Left renal pelvis (tissue), 4 donors: ENCODE measurements at regions not wholly inside any gene's neighbourhood (a gene's known extent, or its start where the extent isn't known, plus 50 kb on each side); places are given as distances from the start of the nearest gene placed in this dataset.

Experiments
- DNase-seq, 4 donors: peaks; one replicate each; pipeline ENCODE4 v3.0.0-alpha.2; 2013; ENCODE audit warnings: low read depth in 4 of 4, low spot score in 3 of 4

DNA sequence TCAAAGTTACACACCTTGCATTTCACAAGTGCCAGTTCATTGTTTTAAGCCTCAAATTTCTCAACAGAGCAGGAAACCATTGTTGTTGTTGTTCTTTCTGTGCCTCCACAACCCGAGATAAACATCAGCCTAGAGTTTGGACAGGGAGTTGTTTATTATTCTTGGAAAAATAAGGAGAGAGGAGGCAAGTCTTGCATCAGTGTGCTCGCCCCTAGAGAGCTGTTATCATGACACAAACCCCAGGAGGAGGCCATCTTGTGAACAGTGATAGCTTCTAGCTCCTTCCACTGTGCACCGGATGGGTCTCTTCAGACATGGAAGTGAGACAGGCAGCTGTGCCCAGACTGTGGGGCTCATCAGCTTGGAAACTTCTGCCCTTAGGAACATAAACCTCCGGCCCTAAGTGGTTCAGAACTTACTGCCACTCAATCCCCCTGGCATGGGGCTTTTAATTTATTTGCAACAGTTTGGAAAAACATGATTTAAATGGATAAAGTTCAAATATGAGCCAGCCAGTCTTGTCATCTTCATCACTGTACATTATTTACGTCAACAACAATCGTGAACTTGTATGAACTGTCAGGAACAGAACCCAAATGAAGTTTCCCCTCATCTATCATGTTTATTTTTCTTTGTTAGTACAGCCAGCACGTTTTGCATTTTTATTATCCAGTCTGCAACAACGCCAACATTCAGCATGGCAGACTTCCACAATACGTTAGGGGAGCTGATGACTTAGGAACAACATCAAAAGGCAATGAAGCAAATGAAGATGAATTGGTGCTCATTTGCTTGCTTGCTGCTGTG lies 181.7 kb upstream of the S1PR3 start:
- DNase-seq: peak; percentile 60 to 79 (median 72)

DNA sequence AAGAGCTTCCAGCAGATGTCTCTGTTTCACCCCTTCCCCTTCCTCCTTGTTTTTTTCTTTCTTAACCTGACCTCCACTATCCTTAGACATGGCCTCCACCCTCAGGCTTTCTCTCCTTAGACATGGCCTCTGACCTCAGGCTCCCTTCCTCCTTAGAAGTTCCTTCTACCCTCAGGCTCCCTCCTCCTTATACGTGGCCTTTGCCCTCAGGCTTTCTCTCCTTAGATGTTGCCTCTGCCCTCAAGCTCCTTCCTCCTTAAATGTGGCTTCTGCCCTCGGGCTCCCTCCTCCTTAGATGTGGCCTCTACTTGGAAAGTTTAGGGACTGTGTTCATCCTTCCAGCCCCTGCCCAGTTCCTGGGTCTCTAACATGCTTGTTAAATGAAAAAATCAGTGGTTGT lies 180.4 kb upstream of the S1PR3 start:
- no peak for DNase-seq

DNA sequence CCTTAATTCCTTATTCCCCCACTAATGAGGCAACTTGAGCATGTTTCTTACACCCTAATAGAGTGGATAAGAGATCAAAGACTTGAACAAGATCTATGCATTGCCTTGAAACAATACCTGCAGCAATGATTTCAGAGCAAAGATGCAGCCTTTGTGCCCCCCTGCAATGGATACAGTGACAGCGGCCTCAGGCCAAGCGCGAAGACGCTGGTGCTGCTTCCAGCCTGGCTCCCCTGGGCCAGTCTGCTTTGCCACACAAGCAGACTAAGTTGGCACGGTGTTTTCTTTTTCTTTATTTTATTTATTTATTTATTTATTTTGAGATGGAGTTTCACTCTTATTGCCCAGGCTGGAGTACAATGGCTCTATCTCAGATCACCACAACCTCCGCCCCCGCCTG lies 179.8 kb upstream of the S1PR3 start:
- no peak for DNase-seq

DNA sequence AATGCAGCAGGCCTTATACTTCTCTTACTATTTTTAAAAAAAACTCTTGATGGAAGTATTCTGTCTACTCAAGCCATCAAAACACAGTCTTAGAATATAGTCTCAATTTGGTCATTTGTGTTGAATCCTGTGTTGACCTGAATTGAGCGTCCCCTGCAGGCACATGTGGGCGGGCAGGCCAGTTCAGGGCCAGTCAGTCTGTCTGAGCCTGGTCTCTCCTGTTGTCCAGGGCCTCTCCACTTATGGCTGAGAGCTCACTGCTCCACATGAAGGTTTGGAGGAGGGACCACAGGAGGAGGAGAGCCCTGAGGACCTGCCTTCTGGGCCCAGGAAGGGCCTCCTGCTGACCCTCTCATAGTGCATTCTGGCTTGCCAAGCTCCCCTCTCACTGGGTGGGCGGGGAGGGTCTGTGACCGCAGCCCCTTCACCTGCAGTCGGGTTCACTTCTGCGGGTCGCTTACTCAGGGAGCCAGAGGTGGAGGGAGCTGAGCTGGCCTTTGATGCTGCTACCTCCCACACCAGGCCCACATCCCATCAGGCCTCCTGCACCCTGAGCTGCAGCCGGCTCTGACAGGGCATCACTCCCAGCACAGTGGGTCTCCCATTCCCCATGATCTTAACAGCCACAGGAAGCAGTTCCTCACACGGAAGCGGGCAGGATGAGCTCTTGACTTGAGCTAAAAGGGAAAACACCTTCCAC lies 178.2 kb upstream of the S1PR3 start:
- DNase-seq: no peak

DNA sequence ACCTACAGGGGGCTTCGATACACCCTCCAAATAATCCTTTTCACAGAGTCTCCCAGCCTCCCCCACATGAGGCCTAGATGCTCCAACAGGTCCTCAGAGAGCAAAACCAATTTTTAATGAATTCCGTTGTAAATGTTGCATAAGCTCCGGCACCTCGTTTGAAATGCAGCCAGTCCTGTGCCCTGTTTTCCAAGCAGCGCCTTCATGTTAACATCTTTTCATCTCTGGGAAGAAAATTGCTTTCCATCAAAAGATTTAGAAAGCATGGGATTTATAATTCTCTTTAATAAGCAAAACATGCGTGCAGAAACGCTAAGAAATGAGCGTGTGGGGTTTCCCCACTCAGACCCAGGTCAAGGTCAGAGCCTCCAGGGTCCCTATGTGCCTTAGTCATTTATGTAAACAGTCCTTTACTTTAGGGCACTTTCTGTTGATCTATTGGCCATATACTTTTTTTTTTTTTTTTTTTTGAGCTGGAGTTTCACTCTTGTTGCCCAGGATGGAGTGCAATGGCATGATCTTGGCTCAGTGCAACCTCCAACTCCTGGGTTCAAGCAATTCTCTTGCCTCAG lies 177.5 kb upstream of the S1PR3 start:
- no peak for DNase-seq

DNA sequence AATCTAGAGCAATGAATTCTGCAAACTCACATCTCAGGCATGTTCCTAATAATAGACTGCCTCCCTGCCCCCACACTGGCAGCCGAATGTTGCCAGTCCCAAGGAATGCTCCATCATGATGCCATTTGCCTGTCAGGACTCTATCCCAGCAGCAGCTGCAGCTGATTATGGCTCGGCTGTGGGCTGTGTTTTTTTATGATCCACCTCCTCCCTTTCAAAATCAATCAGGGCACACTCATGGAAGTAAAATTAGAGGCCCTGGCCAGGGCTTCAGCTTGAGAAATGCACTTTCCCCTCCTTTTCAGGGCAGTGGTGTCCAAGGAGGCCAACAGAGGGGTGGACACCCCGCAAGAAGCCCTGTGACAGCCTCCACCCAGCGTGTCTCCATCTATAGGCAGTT lies 176.7 kb upstream of the S1PR3 start:
- DNase-seq: no peak

DNA sequence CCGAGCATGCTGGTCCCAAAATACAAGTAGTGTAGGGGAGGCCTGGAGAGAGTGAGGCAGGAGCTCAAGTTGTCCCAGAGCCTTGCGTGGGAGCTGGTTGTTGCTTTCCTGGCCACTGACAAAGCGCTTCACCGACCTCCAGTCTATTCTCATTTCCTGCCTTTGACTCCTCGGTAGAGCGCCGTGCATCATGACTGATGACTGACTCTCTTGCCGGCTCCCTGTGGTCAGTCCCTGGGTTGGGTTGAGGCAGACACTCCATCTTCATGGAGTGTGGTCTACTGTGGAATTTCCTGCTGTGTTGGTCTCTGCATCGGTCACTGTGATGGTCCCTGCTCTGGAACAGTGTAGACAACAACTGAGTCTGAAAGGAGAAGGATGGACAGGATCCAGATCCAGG lies 175.1 kb upstream of the S1PR3 start:
- no peak for DNase-seq

DNA sequence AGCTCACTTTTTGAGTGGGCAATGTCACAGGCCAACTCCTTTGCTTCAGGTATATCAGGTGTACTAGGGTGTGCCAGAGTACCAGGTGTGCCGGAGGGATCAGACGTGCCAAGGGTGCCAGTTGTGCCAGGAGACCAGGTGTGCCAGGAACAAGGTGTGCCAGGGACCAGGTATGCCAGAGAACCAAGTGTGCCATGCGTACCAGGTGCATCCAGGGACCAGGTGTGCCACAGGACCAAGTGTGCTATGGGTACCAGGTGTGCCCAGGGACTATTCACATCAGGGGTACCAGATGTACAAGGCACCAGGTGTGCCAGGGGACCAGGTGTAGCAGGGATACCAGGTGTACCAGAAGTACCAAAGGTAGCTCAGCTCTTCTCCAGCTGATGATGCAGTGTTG lies 174.7 kb upstream of the S1PR3 start:
- no peak for DNase-seq

DNA sequence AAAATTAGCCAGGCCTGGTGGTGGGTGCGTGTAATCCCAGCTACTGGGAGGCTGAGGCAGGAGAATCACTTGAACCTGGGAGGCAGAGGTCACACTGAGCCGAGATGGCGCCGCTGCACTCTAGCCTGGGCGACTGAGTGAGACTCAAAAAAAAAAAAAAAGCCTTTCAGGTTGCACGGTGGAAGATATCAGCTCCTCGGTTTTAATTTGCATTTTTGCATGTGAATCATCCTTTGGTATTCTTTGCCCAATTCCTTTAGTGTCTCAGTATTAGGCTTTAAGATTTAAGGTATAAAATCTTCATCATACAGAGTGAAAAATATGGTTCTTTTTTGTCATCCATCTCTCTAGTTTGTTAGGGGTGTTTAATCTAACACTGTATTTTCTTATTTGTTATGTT lies 173.6 kb upstream of the S1PR3 start:
- no peak for DNase-seq

DNA sequence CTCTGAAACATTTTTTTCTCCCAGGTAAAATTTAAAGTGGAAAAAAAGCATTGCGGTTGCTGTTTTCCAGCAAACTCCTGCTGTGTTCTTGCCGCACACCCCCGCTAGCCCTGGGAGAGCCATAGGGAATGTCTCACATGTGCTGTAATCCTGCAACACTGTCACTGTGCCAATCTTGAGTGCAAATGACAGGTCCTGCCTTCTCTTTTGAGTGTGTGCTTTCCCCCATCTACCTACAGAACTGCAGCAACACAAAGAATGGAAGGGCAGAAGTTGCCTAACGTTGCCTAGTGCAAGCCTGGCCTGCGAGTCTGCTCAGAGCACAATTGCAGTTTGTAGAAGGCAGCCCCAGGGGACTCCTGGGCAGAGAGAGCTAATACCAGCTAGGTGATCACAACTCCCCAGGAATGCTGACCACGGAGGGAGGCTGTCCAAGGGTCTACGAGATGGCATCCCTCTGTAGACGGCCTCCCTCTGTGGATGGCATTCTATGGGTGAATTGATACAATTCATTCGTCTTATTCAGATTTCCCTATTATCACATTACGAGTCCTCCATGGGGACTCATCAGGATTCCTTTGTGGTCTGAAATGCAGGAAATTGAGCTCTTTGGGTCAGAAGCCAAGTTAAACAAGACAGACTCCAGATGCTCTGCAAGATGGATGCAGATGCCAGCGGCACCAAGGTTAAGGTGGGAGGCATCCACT lies 172.6 kb upstream of the S1PR3 start:
- DNase-seq: no peak

DNA sequence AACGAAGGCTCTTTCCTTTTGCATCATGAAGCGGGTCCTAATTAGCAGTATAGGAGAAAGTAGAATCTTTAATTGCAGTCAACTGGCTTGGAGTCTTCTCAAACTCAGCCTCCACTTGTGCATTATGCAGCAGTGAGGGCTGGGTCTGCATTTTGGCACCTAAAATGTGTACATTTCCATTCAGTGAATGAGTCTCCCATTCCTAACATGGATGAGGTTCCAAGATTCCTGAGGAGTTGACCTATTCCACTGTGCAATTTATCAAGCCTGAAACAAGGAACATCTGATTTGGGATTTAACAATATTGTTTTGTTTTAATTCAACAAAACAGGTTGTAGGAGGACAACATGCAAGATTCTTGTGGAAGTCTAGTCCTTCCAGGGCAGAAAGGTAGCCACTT lies 171.8 kb upstream of the S1PR3 start:
- DNase-seq: no peak

DNA sequence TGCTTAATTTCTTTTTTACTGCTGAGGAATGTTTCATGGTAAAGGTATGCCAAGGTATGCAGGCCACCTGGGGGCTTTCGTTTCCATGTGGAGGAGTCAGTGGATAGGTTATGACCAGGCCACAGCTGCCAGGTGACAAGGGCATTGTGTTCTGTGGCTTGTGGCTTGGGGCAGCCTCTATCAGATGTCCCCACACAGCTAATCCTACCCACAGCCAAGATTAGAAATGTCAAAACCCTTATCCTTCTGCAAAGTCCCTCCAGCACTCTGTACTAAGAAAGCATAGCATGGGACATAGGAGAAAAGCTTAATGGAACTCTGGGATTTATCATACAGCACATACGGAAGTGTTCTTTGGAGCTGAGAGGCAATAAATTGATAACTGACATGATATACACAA lies 171.2 kb upstream of the S1PR3 start:
- DNase-seq: no peak

DNA sequence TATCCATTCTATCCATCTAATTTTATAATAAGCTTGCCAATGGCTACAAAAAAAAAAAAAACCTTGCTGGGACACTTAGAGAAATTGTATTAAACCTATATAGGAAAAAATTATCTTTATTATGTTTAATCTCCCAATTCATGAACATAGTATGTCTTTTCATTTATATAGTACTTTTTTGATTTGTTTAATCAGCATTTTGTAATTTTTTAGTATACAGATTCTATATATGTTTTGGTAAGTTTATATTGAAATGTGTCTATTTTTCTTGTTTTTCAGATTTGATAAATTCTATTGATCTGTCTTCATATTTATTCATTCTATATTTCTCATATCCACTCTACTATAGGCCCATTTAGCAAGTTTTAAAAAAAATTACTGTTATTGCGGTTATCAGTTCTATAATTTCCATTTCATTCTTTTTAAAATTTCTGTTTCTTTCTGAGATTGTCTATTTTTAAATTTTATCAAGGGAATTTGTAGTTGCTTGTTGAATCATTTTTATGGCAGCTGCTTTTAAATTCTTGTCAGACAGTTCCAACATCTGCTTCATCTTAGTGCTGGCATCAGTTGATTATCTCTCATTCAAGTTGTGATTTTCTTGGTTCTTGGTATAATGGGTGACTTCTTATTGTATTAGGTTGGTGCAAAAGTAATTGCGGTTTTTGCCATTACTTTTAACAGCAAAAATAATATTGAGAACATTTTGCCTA lies 170.1 kb upstream of the S1PR3 start:
- DNase-seq: no peak

DNA sequence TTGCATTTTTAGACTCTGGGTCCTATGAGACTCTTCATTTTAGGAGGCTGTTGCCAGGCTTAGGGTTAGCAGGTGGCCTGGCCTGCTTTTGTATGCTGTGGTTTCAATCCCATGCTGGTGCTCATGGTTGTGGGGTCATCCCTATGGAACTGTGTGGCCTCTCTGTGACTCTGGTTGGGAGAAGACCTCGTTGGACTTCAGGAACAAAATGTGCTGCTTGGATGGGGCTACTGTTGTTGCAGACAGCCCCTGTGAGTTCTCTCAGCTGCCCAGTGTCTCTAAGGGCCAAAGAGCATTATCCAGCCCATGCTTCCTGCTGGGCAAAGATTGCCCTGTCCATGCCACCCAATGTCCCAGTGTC lies 169.5 kb upstream of the S1PR3 start:
- DNase-seq: no peak

DNA sequence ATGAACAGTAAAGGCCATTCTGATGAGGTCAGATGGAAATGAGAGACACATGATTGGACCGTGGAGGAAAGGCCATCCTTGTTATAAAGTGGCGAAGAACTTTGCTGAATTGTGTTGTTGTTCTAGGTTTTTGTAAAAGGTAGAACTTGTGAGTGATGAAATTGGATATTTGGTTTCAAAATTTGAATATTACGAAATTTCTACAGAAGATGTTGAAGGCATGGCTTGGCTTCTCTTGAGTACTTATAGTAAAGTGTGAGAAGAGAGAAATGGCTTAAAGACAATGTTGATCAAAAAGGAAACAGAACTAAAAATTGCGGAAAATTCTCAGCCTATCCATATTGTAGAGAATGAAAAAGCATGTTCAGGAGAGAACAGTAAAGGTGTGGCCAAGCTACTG lies 166.6 kb upstream of the S1PR3 start:
- DNase-seq: no peak

DNA sequence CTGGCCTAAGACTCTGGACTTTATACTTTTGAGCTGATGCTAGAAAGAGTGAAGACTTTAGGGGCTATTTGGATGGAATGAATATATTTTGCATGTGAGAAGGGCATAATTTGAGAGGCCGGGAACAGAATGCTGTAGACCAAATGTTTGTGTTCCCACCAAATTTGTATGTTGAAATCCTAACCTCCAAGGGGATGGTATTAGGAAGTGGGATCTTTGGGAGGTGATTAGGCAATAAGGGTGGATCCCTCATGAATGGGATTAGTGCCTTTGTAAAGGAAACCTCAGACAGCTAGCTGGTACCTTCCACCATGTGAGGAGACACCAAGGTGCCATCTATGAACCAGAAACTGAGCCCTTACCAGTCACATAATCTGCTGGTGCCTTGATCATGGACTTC lies 165.1 kb upstream of the S1PR3 start:
- no peak for DNase-seq

DNA sequence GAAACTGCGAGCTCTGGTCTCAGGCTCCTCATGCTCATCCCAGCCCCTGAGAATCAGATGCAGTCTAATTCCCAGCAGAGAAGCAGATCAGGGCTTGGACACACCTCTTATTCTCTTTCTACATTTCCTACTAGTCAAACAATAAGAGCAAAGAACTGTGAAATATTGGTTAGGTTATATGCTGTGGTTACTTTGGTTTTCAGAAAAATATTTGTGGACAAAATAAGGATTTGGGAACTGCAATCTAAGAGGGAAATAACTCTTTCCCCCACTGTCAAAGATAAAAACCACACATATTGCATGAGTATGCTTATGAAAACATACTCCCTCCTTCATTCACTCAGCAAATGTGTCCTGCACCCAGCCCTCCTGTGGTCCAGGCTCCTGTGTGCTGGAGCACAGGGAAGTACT lies 164.5 kb upstream of the S1PR3 start:
- DNase-seq: no peak

DNA sequence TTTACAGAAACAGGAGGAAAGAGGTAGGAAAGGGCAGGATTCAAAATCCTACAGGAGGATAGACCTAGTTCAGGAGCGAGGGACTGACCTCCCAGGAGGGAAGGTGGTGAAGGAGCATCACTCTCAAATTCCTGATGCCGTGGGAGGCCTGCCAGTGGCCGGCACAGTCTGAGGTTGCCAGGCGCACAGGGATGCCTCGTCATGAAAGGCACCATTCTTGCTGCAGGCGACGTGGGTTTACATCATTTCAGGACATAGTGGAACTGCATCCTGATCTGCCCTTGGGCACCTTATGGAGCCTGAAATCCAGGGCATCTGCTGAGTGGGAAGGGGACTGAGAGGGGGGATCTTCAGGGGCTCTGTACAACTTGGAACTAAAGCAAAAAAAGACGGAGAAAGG lies 163.2 kb upstream of the S1PR3 start:
- no peak for DNase-seq

DNA sequence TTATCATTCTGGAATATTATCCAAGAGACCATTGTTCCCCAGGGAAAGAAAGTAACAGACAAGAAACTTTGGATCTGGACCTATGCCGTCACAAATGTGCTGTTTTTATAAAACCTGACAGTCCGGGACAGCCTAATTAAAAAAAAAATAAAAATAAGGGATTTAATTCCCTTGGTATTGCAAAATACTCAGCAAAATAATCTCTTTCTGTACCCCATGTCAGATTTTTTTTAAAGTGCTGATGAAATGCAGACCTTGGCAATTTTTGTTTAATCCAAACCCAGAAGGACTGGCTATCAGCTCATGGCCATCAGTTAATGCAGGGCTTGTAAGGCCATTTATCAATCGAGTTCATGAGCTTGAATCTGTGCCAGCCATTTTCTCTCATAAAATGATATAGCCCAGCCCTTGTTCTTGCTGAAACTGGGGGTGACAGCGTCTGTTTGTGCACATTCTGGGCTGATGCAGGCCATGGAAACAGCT lies 162.7 kb upstream of the S1PR3 start:
- no peak for DNase-seq

DNA sequence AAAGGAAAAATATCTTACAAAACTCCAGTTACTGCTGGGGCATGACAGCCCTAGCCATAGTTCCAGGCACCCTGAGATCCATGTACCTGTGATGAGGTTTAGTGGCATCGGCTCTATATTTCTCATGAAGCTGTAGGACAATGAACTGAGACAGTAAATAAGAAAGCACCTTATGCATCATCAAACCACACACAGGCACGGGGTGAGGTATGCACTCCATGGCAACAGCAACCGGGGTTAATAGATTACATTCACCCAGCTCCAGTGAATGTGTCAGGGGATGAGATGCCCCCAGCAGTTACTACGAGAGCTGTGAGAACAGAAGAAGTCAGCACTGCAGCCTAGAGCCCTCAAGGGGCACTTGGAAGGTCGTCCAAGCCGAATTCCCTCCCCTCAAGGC lies 162.0 kb upstream of the S1PR3 start:
- no peak for DNase-seq
